ENCODE measurements at regions not wholly inside any gene's neighbourhood (a gene's known extent, or its start where the extent isn't known, plus 50 kb on each side); places are given as distances from the start of the nearest gene placed in this dataset.

GRCh38 chr12:94073441-94074051 is 74.8 kb upstream of the PLXNC1 start:
- ATAC-seq (ENCODE audit: low read depth) (no peak), DNase-seq (no peak)
- H3K36me3 Mint-ChIP-seq, result no peaks in the 10 kb centered on the region
- H3K4me3 Mint-ChIP-seq, result no peak overlapping the region
- POLR2A ChIA-PET, result no interaction called here
- peaks cover 1% of the 10 kb centered on the region for H3K9me3 Mint-ChIP-seq
- H3K4me1 Mint-ChIP-seq, result peaks cover 12% of the 10 kb centered on the region
- H3K27ac Mint-ChIP-seq, result no peak overlapping the region
- peaks cover 5% of the 10 kb centered on the region for H3K27me3 Mint-ChIP-seq

GRCh38 chr12:94074216-94074979 is 74.0 kb upstream of the PLXNC1 start:
- POLR2A ChIA-PET, result interaction anchor here (0.6 to 0.8 kb wide), 2 partner anchors 27 to 693 kb away, joined by 3 to 4 read pairs; no protein-coding TSS in a partner anchor
- no peak for DNase-seq
- H3K27me3 Mint-ChIP-seq, result peaks cover 5% of the 10 kb centered on the region
- no peak overlapping the region for H3K4me3 Mint-ChIP-seq
- no peak overlapping the region for H3K27ac Mint-ChIP-seq
- H3K9me3 Mint-ChIP-seq, result no peaks in the 10 kb centered on the region
- no peaks in the 10 kb centered on the region for H3K36me3 Mint-ChIP-seq
- no peak for ATAC-seq (ENCODE audit: low read depth)
- H3K4me1 Mint-ChIP-seq, result peaks cover 12% of the 10 kb centered on the region

- Mint-ChIP-seq H3K27ac (no peak overlapping the region), H3K27me3 (peaks cover 7% of the 10 kb centered on the region), H3K36me3 (no peaks in the 10 kb centered on the region), H3K4me3 (no peak overlapping the region), H3K4me1 (peaks cover 12% of the 10 kb centered on the region), H3K9me3 (no peaks in the 10 kb centered on the region)
- DNase-seq (no peak), ATAC-seq (ENCODE audit: low read depth) (no peak)
- POLR2A ChIA-PET, result interaction anchor here (0.6 to 0.8 kb wide), 2 partner anchors 26 to 693 kb away, joined by 3 to 4 read pairs; no protein-coding TSS in a partner anchor
These were observed 73.3 kb upstream of the PLXNC1 start for GRCh38 chr12:94074980-94075629.

DNA sequence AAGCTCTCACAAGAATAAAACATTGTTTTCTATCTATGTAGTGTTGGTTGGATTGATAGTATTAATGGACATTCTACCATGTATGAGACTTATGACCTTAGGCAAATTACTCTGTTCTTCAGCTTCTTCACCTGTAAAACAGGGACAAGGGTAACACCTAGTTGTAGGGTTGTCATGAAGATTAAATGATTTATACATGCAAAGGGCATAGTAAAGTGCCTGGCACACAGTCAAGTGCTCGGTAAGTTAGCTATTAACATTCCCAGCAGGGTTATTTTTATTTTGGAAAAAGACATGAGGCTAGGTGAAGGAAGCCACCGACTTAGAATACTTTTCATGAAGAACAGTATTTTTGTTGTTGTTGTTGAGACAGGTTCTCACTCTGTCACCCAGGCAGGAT is 71.2 kb upstream of the PLXNC1 start:
- ATAC-seq (ENCODE audit: low read depth) (no peak), DNase-seq (no peak)
- H3K9me3 Mint-ChIP-seq, result no peaks in the 10 kb centered on the region
- H3K4me1 Mint-ChIP-seq, result peaks cover 7% of the 10 kb centered on the region
- H3K27me3 Mint-ChIP-seq, result peaks cover 7% of the 10 kb centered on the region
- no peak overlapping the region for H3K4me3 Mint-ChIP-seq
- no peaks in the 10 kb centered on the region for H3K36me3 Mint-ChIP-seq
- POLR2A ChIA-PET, result no interaction called here
- H3K27ac Mint-ChIP-seq, result no peak overlapping the region

- POLR2A ChIA-PET, result no interaction called here
- Mint-ChIP-seq H3K27ac (no peak overlapping the region), H3K4me3 (no peak overlapping the region)
These were observed 70.1 kb upstream of the PLXNC1 start for GRCh38 chr12:94078138-94078723.

GRCh38 chr12:94078736-94079509 is 69.5 kb upstream of the PLXNC1 start:
- ATAC-seq (ENCODE audit: low read depth), result no peak
- DNase-seq, result no peak
- Mint-ChIP-seq H3K4me1 (peaks cover 7% of the 10 kb centered on the region), H3K27me3 (peaks cover 7% of the 10 kb centered on the region), H3K9me3 (peaks cover 3% of the 10 kb centered on the region), H3K36me3 (peaks cover 2% of the 10 kb centered on the region), H3K27ac (peak overlapping the region; percentile 15), H3K4me3 (no peak overlapping the region)
- POLR2A ChIA-PET, result no interaction called here

More at GRCh38 chr12:94078138-94078723, 70.1 kb upstream of the PLXNC1 start:
- peaks cover 7% of the 10 kb centered on the region for H3K27me3 Mint-ChIP-seq
- H3K4me1 Mint-ChIP-seq, result peaks cover 7% of the 10 kb centered on the region
- no peak for DNase-seq
- no peaks in the 10 kb centered on the region for H3K36me3 Mint-ChIP-seq
- no peaks in the 10 kb centered on the region for H3K9me3 Mint-ChIP-seq
- ATAC-seq (ENCODE audit: low read depth), result no peak

GRCh38 chr12:94079566-94080340 is 68.6 kb upstream of the PLXNC1 start:
- Mint-ChIP-seq H3K4me1 (peaks cover 7% of the 10 kb centered on the region), H3K36me3 (peaks cover 2% of the 10 kb centered on the region), H3K9me3 (peaks cover 3% of the 10 kb centered on the region), H3K27ac (no peak overlapping the region), H3K27me3 (peaks cover 7% of the 10 kb centered on the region), H3K4me3 (no peak overlapping the region)
- DNase-seq (no peak), ATAC-seq (ENCODE audit: low read depth) (no peak)
- POLR2A ChIA-PET, result no interaction called here

DNA sequence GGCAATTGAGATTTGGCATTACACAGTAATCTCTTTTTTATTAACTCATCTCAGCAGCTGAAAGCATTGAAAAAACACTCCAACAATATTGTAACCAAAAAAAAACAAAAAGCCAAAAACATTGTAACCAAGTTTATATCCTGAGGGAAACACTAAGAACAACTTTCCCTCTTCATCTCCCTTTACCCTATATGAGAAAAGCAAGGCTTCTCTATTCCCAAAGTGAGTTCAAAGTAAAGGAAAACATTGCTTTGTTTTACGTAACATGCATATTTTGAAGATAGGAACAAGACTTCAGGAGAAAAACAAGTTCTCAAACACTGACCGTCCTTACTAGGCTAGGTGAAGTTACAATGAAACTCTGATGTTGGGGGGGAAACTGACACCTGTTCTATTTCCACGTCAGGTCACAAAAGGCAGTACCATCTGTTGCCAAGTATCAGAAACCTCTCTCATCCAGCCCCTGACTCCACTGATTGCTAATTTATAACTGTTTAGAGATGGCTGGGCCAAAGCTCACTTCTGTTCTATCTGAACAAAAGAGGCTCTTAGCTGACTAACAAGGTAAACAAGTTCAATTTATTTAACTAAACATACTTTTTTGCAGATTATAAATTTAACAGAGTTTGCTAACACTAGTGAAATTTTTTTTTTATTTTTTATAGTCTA is 67.9 kb upstream of the PLXNC1 start:
- Mint-ChIP-seq H3K9me3 (peaks cover 3% of the 10 kb centered on the region), H3K27ac (no peak overlapping the region), H3K4me3 (no peak overlapping the region), H3K27me3 (peaks cover 4% of the 10 kb centered on the region), H3K4me1 (peaks cover 7% of the 10 kb centered on the region), H3K36me3 (peaks cover 2% of the 10 kb centered on the region)
- DNase-seq (no peak), ATAC-seq (ENCODE audit: low read depth) (no peak)
- POLR2A ChIA-PET, result no interaction called here

DNA sequence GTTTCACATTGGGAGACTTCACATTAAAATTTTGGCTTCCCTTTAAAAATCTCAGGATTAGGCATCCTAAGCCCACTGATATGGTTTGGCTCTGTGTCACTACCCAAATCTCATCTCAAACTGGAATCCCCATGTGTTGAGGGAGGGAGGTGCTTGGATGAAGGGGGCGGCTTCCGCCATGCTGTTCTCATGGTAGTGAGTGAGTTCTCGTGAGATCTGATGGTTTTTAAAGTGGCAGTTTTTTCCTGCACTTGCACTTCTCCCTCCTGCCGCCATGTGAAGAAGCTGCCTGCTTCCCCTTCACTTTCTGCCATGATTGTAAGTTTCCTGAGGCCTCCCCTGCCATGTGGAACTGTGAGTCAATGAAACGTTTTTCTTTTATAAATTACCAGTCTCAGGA is 65.7 kb upstream of the PLXNC1 start:
- Mint-ChIP-seq H3K27me3 (peaks cover 5% of the 10 kb centered on the region), H3K27ac (no peak overlapping the region), H3K4me1 (peaks cover 7% of the 10 kb centered on the region), H3K4me3 (no peak overlapping the region), H3K36me3 (peaks cover 2% of the 10 kb centered on the region), H3K9me3 (peaks cover 3% of the 10 kb centered on the region)
- POLR2A ChIA-PET, result no interaction called here
- no peak for DNase-seq
- no peak for ATAC-seq (ENCODE audit: low read depth)

DNA sequence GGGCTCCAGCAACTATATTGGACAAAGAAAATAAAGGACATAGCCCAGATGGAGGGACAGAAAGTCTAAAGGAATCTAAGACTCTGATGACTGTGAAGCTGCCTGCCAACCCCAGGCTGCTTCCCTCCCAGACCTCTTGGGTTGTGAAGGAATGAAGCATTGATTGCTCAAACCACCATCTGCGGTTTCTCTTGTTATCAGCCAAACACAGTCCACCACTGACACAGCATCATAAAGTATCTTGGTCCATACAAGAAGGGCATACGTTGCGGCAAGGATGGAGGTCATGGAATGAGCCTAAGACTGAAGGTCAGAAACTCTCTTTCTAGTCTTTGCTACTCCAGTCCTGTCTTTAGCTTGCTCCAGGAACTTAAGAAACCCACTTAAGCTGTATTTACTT is 58.5 kb upstream of the PLXNC1 start:
- POLR2A ChIA-PET, result interaction anchor here (0.5 kb wide), 1 partner anchor 280 kb away, joined by 4 read pairs; no protein-coding TSS in a partner anchor
- DNase-seq (no peak), ATAC-seq (ENCODE audit: low read depth) (no peak)
- Mint-ChIP-seq H3K4me3 (no peak overlapping the region), H3K27ac (no peak overlapping the region), H3K27me3 (peaks cover 6% of the 10 kb centered on the region), H3K4me1 (no peaks in the 10 kb centered on the region), H3K9me3 (no peaks in the 10 kb centered on the region), H3K36me3 (no peaks in the 10 kb centered on the region)

- no peaks in the 10 kb centered on the region for H3K36me3 Mint-ChIP-seq
- H3K4me1 Mint-ChIP-seq, result no peaks in the 10 kb centered on the region
- DNase-seq (no peak), ATAC-seq (ENCODE audit: low read depth) (no peak)
- no peaks in the 10 kb centered on the region for H3K9me3 Mint-ChIP-seq
- H3K27me3 Mint-ChIP-seq, result peaks cover 7% of the 10 kb centered on the region
- no peak overlapping the region for H3K27ac Mint-ChIP-seq
- POLR2A ChIA-PET, result no interaction called here
- no peak overlapping the region for H3K4me3 Mint-ChIP-seq
These were observed 56.8 kb upstream of the PLXNC1 start for GRCh38 chr12:94091624-94092023.
